ENCODE measurements at regions not wholly inside any gene's neighbourhood (a gene's known extent, or its start where the extent isn't known, plus 50 kb on each side); places are given as distances from the start of the nearest gene placed in this dataset.

DNA sequence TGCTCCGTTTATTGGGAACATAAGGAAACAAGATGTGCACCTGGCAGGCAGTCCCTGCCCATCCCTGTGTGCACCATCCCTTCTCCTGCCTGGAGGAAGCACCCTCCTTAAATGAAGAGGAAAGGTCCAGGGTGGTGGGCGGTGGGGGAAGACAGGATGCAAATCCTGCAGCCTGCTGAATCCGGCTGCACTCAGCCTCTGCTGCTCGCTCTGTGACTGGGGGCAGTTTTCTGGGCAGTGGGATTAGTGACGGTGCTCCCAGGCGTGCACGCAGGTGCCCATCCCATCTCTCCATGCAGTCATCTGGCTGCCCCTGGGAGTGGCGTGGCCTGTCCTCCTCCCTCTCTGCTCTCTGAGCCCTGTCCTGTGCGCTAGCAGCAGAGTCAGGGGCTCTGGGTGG is 371.3 kb upstream of the MYT1L start:
- Mint-ChIP-seq H3K27me3 (ENCODE audit: insufficient read depth, unreplicated experiment) (peaks cover 37% of the 10 kb centered on the region), H3K36me3 (ENCODE audit: insufficient read depth, unreplicated experiment) (no peaks in the 10 kb centered on the region), H3K4me1 (ENCODE audit: low read depth, unreplicated experiment) (no peaks in the 10 kb centered on the region), H3K4me3 (ENCODE audit: unreplicated experiment) (no peak overlapping the region), H3K9me3 (ENCODE audit: unreplicated experiment) (no peaks in the 10 kb centered on the region), H3K27ac (ENCODE audit: unreplicated experiment) (no peak overlapping the region)
- TF ChIP-seq, protein P1, sequence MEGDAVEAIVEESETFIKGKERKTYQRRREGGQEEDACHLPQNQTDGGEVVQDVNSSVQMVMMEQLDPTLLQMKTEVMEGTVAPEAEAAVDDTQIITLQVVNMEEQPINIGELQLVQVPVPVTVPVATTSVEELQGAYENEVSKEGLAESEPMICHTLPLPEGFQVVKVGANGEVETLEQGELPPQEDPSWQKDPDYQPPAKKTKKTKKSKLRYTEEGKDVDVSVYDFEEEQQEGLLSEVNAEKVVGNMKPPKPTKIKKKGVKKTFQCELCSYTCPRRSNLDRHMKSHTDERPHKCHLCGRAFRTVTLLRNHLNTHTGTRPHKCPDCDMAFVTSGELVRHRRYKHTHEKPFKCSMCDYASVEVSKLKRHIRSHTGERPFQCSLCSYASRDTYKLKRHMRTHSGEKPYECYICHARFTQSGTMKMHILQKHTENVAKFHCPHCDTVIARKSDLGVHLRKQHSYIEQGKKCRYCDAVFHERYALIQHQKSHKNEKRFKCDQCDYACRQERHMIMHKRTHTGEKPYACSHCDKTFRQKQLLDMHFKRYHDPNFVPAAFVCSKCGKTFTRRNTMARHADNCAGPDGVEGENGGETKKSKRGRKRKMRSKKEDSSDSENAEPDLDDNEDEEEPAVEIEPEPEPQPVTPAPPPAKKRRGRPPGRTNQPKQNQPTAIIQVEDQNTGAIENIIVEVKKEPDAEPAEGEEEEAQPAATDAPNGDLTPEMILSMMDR (IDR thresholded peaks at IDR 0.05; ENCODE audit: insufficient read depth in 1 of 2, low read depth in 1 of 2, low read length in 1 of 2, severe bottlenecking in 1 of 2, unreplicated experiment in 1 of 2), result no peak
- Histone ChIP-seq H3K4me1 (no peaks in the 10 kb centered on the region), H3K9me3 (no peaks in the 10 kb centered on the region), H3K27me3 (replicated peaks; ENCODE audit: control insufficient read depth, insufficient read depth, low read length) (no peaks in the 10 kb centered on the region), H3K36me3 (ENCODE audit: control insufficient read depth, insufficient read depth, low read length) (no peaks in the 10 kb centered on the region), H3K4me3 (ENCODE audit: low read depth, low read length) (no peak overlapping the region)
- POLR2A ChIA-PET, result no interaction called here
- no peak for DNase-seq
- CTCF ChIA-PET, result no interaction called here
- intact Hi-C loops (cut with micrococcal nuclease; ENCODE audit: unreplicated experiment), result no loop called here
- BruUV-seq (replicated peaks), result no TSS peak

DNA sequence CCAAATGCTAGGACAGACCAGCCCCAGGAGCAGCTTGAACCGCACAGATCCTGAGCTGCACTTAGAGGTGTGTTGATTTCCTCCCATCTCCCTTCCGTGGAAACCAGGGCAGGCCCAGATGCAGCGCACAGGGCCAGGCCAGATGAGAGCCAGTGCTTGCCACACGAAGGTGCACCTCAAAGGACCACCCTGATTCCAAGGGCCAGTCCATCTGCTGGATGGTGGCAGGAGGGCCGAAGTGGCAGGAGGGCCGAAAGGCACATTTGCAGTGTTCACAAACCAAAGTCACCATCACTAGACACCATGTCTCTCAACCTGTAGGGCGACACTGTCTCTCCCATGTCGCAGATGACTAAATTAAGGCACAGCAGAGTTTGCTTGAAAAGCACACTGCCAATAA is 370.7 kb upstream of the MYT1L start:
- no peaks in the 10 kb centered on the region for H3K36me3 Mint-ChIP-seq (ENCODE audit: insufficient read depth, unreplicated experiment)
- DNase-seq, result no peak
- H3K27ac Mint-ChIP-seq (ENCODE audit: unreplicated experiment), result no peak overlapping the region
- no peaks in the 10 kb centered on the region for H3K9me3 ChIP-seq
- H3K4me1 ChIP-seq, result no peaks in the 10 kb centered on the region
- H3K9me3 Mint-ChIP-seq (ENCODE audit: unreplicated experiment), result no peaks in the 10 kb centered on the region
- TF ChIP-seq, protein P1 (IDR thresholded peaks at IDR 0.05; ENCODE audit: insufficient read depth in 1 of 2, low read depth in 1 of 2, low read length in 1 of 2, severe bottlenecking in 1 of 2, unreplicated experiment in 1 of 2), result no peak
- H3K4me3 ChIP-seq (ENCODE audit: low read depth, low read length), result no peak overlapping the region
- H3K36me3 ChIP-seq (ENCODE audit: control insufficient read depth, insufficient read depth, low read length), result no peaks in the 10 kb centered on the region
- ChIA-PET CTCF (no interaction called here), POLR2A (no interaction called here)
- no TSS peak for BruUV-seq (replicated peaks)
- H3K4me3 Mint-ChIP-seq (ENCODE audit: unreplicated experiment), result no peak overlapping the region
- no peaks in the 10 kb centered on the region for H3K4me1 Mint-ChIP-seq (ENCODE audit: low read depth, unreplicated experiment)
- peaks cover 35% of the 10 kb centered on the region for H3K27me3 Mint-ChIP-seq (ENCODE audit: insufficient read depth, unreplicated experiment)
- H3K27me3 ChIP-seq (replicated peaks; ENCODE audit: control insufficient read depth, insufficient read depth, low read length), result no peaks in the 10 kb centered on the region
- intact Hi-C loops (cut with micrococcal nuclease; ENCODE audit: unreplicated experiment), result no loop called here

GRCh38 chr2:2701176-2701781 is 370.2 kb upstream of the MYT1L start:
- ChIA-PET POLR2A (no interaction called here), CTCF (no interaction called here)

More at GRCh38 chr2:2701176-2701781, 370.2 kb upstream of the MYT1L start:
- H3K9me3 Mint-ChIP-seq (ENCODE audit: unreplicated experiment), result no peaks in the 10 kb centered on the region
- Histone ChIP-seq H3K4me1 (no peaks in the 10 kb centered on the region), H3K36me3 (ENCODE audit: control insufficient read depth, insufficient read depth, low read length) (no peaks in the 10 kb centered on the region), H3K27me3 (replicated peaks; ENCODE audit: control insufficient read depth, insufficient read depth, low read length) (no peaks in the 10 kb centered on the region), H3K9me3 (no peaks in the 10 kb centered on the region), H3K4me3 (ENCODE audit: low read depth, low read length) (no peak overlapping the region)
- H3K27ac Mint-ChIP-seq (ENCODE audit: unreplicated experiment), result no peak overlapping the region
- no peaks in the 10 kb centered on the region for H3K4me1 Mint-ChIP-seq (ENCODE audit: low read depth, unreplicated experiment)
- intact Hi-C loops (cut with micrococcal nuclease; ENCODE audit: unreplicated experiment), result no loop called here
- TF ChIP-seq, protein P1 (IDR thresholded peaks at IDR 0.05; ENCODE audit: insufficient read depth in 1 of 2, low read depth in 1 of 2, low read length in 1 of 2, severe bottlenecking in 1 of 2, unreplicated experiment in 1 of 2), result no peak
- peaks cover 40% of the 10 kb centered on the region for H3K27me3 Mint-ChIP-seq (ENCODE audit: insufficient read depth, unreplicated experiment)
- no TSS peak for BruUV-seq (replicated peaks)
- DNase-seq, result no peak
- no peaks in the 10 kb centered on the region for H3K36me3 Mint-ChIP-seq (ENCODE audit: insufficient read depth, unreplicated experiment)
- no peak overlapping the region for H3K4me3 Mint-ChIP-seq (ENCODE audit: unreplicated experiment)

All from Caco-2 (cell line).